Panc1 (cell line): ENCODE measurements at regions not wholly inside any gene's neighbourhood (a gene's known extent, or its start where the extent isn't known, plus 50 kb on each side); places are given as distances from the start of the nearest gene placed in this dataset.
"Not testable (repeated sequence)": the region's sequence is repeated elsewhere in the genome, so short reads cannot be mapped to it uniquely, and the experiment has no call there.

Source experiments
- CTCF ChIP-seq: fragments of 450-650 bp; IDR thresholded peaks from 2 replicates; pipeline ENCODE4 v1.5.1; 2017; ENCODE audit warnings: mild to moderate bottlenecking
- POLR2AphosphoS5 ChIP-seq: IDR thresholded peaks from 2 replicates; pipeline ENCODE4 v1.6.1; 2012; ENCODE audit warnings: mild to moderate bottlenecking, low read depth, low read length, moderate library complexity
- REST ChIP-seq, 2 experiments: IDR thresholded peaks; 2 replicates each; pipeline ENCODE4 v1.6.1; 2011 to 2012; ENCODE audit warnings: low read depth in 2 of 2, control low read depth in 1 of 2, low read length in 1 of 2, mild to moderate bottlenecking in 1 of 2, moderate library complexity in 1 of 2; ENCODE audit not compliant: insufficient read depth in 1 of 2
- SIN3A ChIP-seq: IDR thresholded peaks from 2 replicates; pipeline ENCODE4 v1.6.1; 2012; ENCODE audit warnings: low read depth, mild to moderate bottlenecking, low read length, moderate library complexity, borderline replicate concordance; ENCODE audit not compliant: insufficient read depth
- TCF7L2 ChIP-seq: IDR thresholded peaks from 2 replicates; pipeline ENCODE4 v1.6.1; 2011; ENCODE audit warnings: mild to moderate bottlenecking, low read depth, low read length, inconsistent platforms

GRCh38 chr12:9435682-9436081, 172.0 kb downstream of the KLRB1 start:
- not testable (repeated sequence) for TF ChIP-seq CTCF; POLR2AphosphoS5; TCF7L2; REST (IDR thresholded peaks at IDR 0.05; ENCODE audit: insufficient read depth in 1 of 2, low read depth in 2 of 2, low read length in 1 of 2); SIN3A
